B cell (primary cell): ENCODE measurements at regions not wholly inside any gene's neighbourhood (a gene's known extent, or its start where the extent isn't known, plus 50 kb on each side); places are given as distances from the start of the nearest gene placed in this dataset.

ENCODE experiments used
- ATAC-seq: fragments of 200-7000 bp; cut with Tn5 transposase; one replicate; pipeline ENCODE4 v1.10.0; 2021; ENCODE audit warnings: low read depth, mild to moderate bottlenecking, moderate number of reproducible peaks, moderate library complexity
- CTCF ChIA-PET: fragments of 350-600 bp; sonication (Branson Sonifier 250); formaldehyde crosslinking; loops from one replicate; lab custom pipeline; 2021; ENCODE audit warnings: antibody characterized with exemption, inconsistent platforms; lab: Charles Lee
- POLR2A ChIA-PET: fragments of 350-600 bp; sonication (Branson Sonifier 250); formaldehyde crosslinking; loops from one replicate; lab custom pipeline; 2021; ENCODE audit warnings: antibody characterized with exemption; lab: Charles Lee
- DNase-seq: peaks from one replicate; pipeline ENCODE4 v3.0.0; 2013
- H2AFZ ChIP-seq: 2 replicates; pipeline ENCODE4 v1.6.1; 2012; ENCODE audit warnings: mild to moderate bottlenecking, low read depth, low read length; ENCODE audit not compliant: insufficient read depth, poor library complexity, severe bottlenecking
- H3K27ac ChIP-seq, 2 donors: 1 replicate in 1 of 2; 2 replicates in 1 of 2; pipeline ENCODE4 v1.5.1; 2012 to 2013; ENCODE audit warnings: low read length in 2 of 2, mild to moderate bottlenecking in 2 of 2, moderate library complexity in 1 of 2
- H3K27me3 ChIP-seq, 4 experiments: fragments of 200-600 bp in 1 of 4; sonication (generic) in 1 of 4; replicated peaks in 1 of 4; 1 replicate in 2 of 4; 2 replicates in 2 of 4; pipeline versions ENCODE4 v1.6.1 to v1.7.0; 2013 to 2016; ENCODE audit warnings: low read length in 3 of 4, mild to moderate bottlenecking in 2 of 4, mixed read lengths in 1 of 4, moderate library complexity in 1 of 4; ENCODE audit not compliant: insufficient read depth in 4 of 4, control insufficient read depth in 3 of 4; ENCODE audit errors: control extremely low read depth in 1 of 4
- H3K36me3 ChIP-seq, 2 experiments: replicated peaks in 1 of 2; 1 replicate in 1 of 2; 2 replicates in 1 of 2; pipeline versions ENCODE4 v1.6.1 to v1.7.1; 2013; ENCODE audit warnings: low read length in 1 of 2; ENCODE audit not compliant: insufficient read depth in 2 of 2, control insufficient read depth in 1 of 2; ENCODE audit errors: control extremely low read depth in 1 of 2, extremely low read depth in 1 of 2
- H3K4me1 ChIP-seq, 2 donors: fragments of 200-600 bp in 1 of 2; sonication (generic) in 1 of 2; 1 replicate in 1 of 2; 2 replicates in 1 of 2; pipeline versions ENCODE4 v1.5.1 to v1.6.1; 2013 to 2017; ENCODE audit warnings: low read length in 2 of 2; ENCODE audit not compliant: control insufficient read depth in 2 of 2, insufficient read depth in 2 of 2
- H3K4me2 ChIP-seq: replicated peaks from 2 replicates; pipeline ENCODE3; 2012; ENCODE audit warnings: mild to moderate bottlenecking, low read depth, low read length; ENCODE audit not compliant: poor library complexity, severe bottlenecking
- H3K4me3 ChIP-seq, 5 experiments: fragments of 200-600 bp in 1 of 5; sonication (generic) in 1 of 5; 1 replicate in 3 of 5; 2 replicates in 2 of 5; pipeline versions ENCODE4 v1.5.1 to v1.7.0; 2011 to 2016; ENCODE audit warnings: low read length in 4 of 5, mild to moderate bottlenecking in 4 of 5, low read depth in 2 of 5, control low read depth in 1 of 5, moderate library complexity in 1 of 5; ENCODE audit not compliant: insufficient read depth in 1 of 5; ENCODE audit errors: control extremely low read depth in 1 of 5, extremely low read depth in 1 of 5
- H3K79me2 ChIP-seq: fragments of 200-600 bp; sonication (generic); one replicate; pipeline ENCODE4 v1.6.0; 2016; ENCODE audit warnings: low read length; ENCODE audit not compliant: control insufficient read depth, insufficient read depth
- H3K9ac ChIP-seq: fragments of 200-600 bp; sonication (generic); 2 replicates; pipeline ENCODE4 v1.6.1; 2017; ENCODE audit warnings: mild to moderate bottlenecking, low read length, moderate library complexity
- H3K9me3 ChIP-seq, 3 donors: one replicate each; pipeline versions ENCODE4 v1.6.1 to v1.7.1; 2013; ENCODE audit warnings: low read length in 2 of 3; ENCODE audit not compliant: control insufficient read depth in 2 of 3, insufficient read depth in 1 of 3; ENCODE audit errors: control extremely low read depth in 1 of 3
- H4K20me1 ChIP-seq: 2 replicates; pipeline ENCODE4 v1.6.0; 2012; ENCODE audit warnings: mild to moderate bottlenecking, low read length; ENCODE audit not compliant: insufficient read depth, control insufficient read depth, poor library complexity, severe bottlenecking
- H3K27ac Mint-ChIP-seq: one replicate; pipeline ENCODE4 v1.8.0; 2021; ENCODE audit warnings: mixed read lengths
- H3K27me3 Mint-ChIP-seq: one replicate; pipeline ENCODE4 v1.8.0; 2021; ENCODE audit warnings: mixed read lengths
- H3K4me1 Mint-ChIP-seq: one replicate; pipeline ENCODE4 v1.8.0; 2021; ENCODE audit warnings: mixed read lengths
- H3K4me3 Mint-ChIP-seq: one replicate; pipeline ENCODE4 v1.8.0; 2021; ENCODE audit warnings: mixed read lengths
- H3K9me3 Mint-ChIP-seq: one replicate; pipeline ENCODE4 v1.8.0; 2022; ENCODE audit warnings: mixed read lengths; ENCODE audit not compliant: insufficient read depth
- CTCF ChIP-seq: fragments of 200-600 bp; IDR thresholded peaks from one replicate; pipeline ENCODE4 v1.8.0; 2022; ENCODE audit warnings: antibody characterized with exemption, mild to moderate bottlenecking
- EZH2 ChIP-seq: IDR thresholded peaks from 2 replicates; pipeline ENCODE4 v1.6.1; 2012; ENCODE audit warnings: borderline replicate concordance, low read depth, mild to moderate bottlenecking, moderate library complexity, low read length; ENCODE audit not compliant: insufficient read depth, poor library complexity, severe bottlenecking
- WGBS: methylation state at CpG from one replicate; pipeline ENCODE4 v1.1.5; 2013; ENCODE audit warnings: missing lambda C conversion rate; ENCODE audit not compliant: insufficient coverage; 5-methylcytosine and 5-hydroxymethylcytosine counted together
- intact Hi-C: fragments of 100-400 bp; cut with micrococcal nuclease; formaldehyde crosslinking; loops from one replicate; pipeline ENCODE4 v1.10.0; 2022

DNA sequence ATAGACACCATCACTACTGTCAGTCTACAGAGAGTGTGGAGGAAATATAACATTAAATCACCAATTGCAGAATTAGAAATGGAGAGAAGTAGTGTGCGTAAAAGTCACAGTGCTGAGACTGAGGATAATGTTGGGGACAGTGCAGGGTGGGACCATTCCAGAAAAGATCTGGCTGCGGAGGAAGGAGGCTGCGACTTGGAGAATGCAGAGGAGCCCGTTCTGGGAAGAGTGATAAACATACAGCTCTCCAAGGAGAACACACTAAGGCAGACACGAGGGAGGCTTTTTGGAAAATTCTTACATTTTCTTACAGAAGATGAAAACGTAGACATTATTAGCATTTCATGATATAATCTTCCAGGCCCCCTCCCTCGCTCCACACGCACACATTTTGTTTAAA lies 337.8 kb downstream of the IRS2 start:
- ChIA-PET CTCF (no interaction called here), POLR2A (no interaction called here)
- no peaks in the 10 kb centered on the region for H3K27me3 ChIP-seq
- ATAC-seq (no peak), DNase-seq (no peak)
- H3K27ac ChIP-seq: no peak overlapping the region
- H3K4me3 ChIP-seq: no peak overlapping the region
- H3K9me3 Mint-ChIP-seq: no peaks in the 10 kb centered on the region
- H3K9me3 ChIP-seq: peaks cover 0 to 10% (median 0%) of the 10 kb centered on the region in 3 donors
- WGBS: 90% methylated on average over 2 of the region's 8 CpGs
- no peak overlapping the region for H3K9ac ChIP-seq
- H3K27me3 Mint-ChIP-seq: no peaks in the 10 kb centered on the region
- no peaks in the 10 kb centered on the region for H3K79me2 ChIP-seq
- H4K20me1 ChIP-seq: no peaks in the 10 kb centered on the region
- intact Hi-C loops: no loop called here
- no peak overlapping the region for H2AFZ ChIP-seq
- H3K4me2 ChIP-seq: no peak overlapping the region
- H3K36me3 ChIP-seq: no peaks in the 10 kb centered on the region
- no peaks in the 10 kb centered on the region for H3K4me1 ChIP-seq
- H3K4me3 Mint-ChIP-seq: no peak overlapping the region
- no peak overlapping the region for H3K27ac Mint-ChIP-seq
- no peak for TF ChIP-seq CTCF
- no peak for TF ChIP-seq EZH2
- no peaks in the 10 kb centered on the region for H3K4me1 Mint-ChIP-seq

DNA sequence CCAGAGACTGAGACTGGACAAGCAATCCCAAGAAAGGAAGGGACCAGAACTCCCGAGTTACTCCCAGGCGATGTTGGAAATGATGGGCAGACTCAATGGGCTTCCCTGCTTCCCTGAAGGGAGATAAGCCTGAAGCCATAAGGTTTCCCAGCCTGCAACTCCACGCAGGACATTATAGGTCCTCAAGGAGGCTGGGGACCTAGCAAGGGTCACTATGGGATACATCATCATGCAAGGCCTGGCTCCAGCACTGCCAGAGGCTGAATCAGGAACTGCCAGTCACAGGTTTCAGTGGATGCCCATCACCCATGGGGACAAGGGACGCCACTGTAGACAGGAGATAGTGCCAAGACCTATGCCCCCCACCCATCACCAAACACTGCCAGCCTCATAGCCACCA lies 338.7 kb downstream of the IRS2 start:
- H3K4me3 Mint-ChIP-seq: no peak overlapping the region
- Histone ChIP-seq H3K4me2 (no peak overlapping the region), H3K4me3 (no peak overlapping the region), H3K79me2 (no peaks in the 10 kb centered on the region), H3K4me1 (no peaks in the 10 kb centered on the region), H3K9me3 (peaks cover 0 to 10% (median 0%) of the 10 kb centered on the region in 3 donors), H3K27me3 (no peaks in the 10 kb centered on the region), H3K9ac (no peak overlapping the region), H4K20me1 (no peaks in the 10 kb centered on the region), H3K27ac (no peak overlapping the region), H3K36me3 (no peaks in the 10 kb centered on the region), H2AFZ (no peak overlapping the region)
- H3K27ac Mint-ChIP-seq: no peak overlapping the region
- H3K9me3 Mint-ChIP-seq: no peaks in the 10 kb centered on the region
- WGBS: 82% methylated on average over 4 of the region's 4 CpGs
- ChIA-PET CTCF (no interaction called here), POLR2A (no interaction called here)
- ATAC-seq (no peak), DNase-seq (no peak)
- H3K27me3 Mint-ChIP-seq: no peaks in the 10 kb centered on the region
- TF ChIP-seq EZH2 (no peak), CTCF (no peak)
- H3K4me1 Mint-ChIP-seq: no peaks in the 10 kb centered on the region
- intact Hi-C loops: no loop called here
